A673 (cell line): ENCODE measurements at regions not wholly inside any gene's neighbourhood (a gene's known extent, or its start where the extent isn't known, plus 50 kb on each side); places are given as distances from the start of the nearest gene placed in this dataset.
"Not testable (repeated sequence)": the region's sequence is repeated elsewhere in the genome, so short reads cannot be mapped to it uniquely, and the experiment has no call there.

Experiments
- BruUV-seq: library from RNA; stranded (reverse); fragments of 400-500 nt; replicated peaks from 2 replicates; lab custom pipeline; 2021; lab: Mats Ljungman, UMichigan
- CTCF ChIA-PET: fragments of 300-600 bp; sonication (Branson Sonifier 250); formaldehyde crosslinking; loops from one replicate; lab custom pipeline; 2022; ENCODE audit warnings: antibody characterized with exemption; lab: Charles Lee
- POLR2A ChIA-PET: fragments of 300-600 bp; sonication (Branson Sonifier 250); formaldehyde crosslinking; loops from one replicate; lab custom pipeline; 2022; ENCODE audit warnings: antibody characterized with exemption; ENCODE audit not compliant: low non-redundant PET; lab: Charles Lee
- DNase-seq: peaks from one replicate; pipeline ENCODE4 v3.0.0-alpha.2; 2015; ENCODE audit warnings: low spot score
- H3K27ac ChIP-seq: fragments of 200-600 bp; sonication (generic); 2 replicates; pipeline ENCODE4 v1.5.1; 2016; ENCODE audit warnings: mixed run types, low read depth, mild to moderate bottlenecking, mixed read lengths, antibody characterized with exemption, low read length; ENCODE audit not compliant: poor library complexity, severe bottlenecking
- H3K27me3 ChIP-seq: fragments of 200-600 bp; sonication (generic); replicated peaks from 2 replicates; pipeline ENCODE4 v1.6.1; 2017; ENCODE audit warnings: mixed run types, low read depth, mild to moderate bottlenecking, mixed read lengths, antibody characterized with exemption, low read length; ENCODE audit not compliant: insufficient read depth, poor library complexity
- H3K36me3 ChIP-seq: fragments of 200-600 bp; sonication (generic); 2 replicates; pipeline ENCODE4 v1.6.1; 2016; ENCODE audit warnings: mixed run types, mild to moderate bottlenecking, mixed read lengths, antibody characterized with exemption, low read length; ENCODE audit not compliant: insufficient read depth, poor library complexity, severe bottlenecking
- H3K4me1 ChIP-seq: fragments of 200-600 bp; sonication (generic); 2 replicates; pipeline ENCODE4 v1.6.1; 2017; ENCODE audit warnings: mixed run types, mild to moderate bottlenecking, mixed read lengths, antibody characterized with exemption, low read length; ENCODE audit not compliant: insufficient read depth, poor library complexity, severe bottlenecking
- H3K4me3 ChIP-seq: fragments of 200-600 bp; sonication (generic); 2 replicates; pipeline ENCODE4 v1.5.1; 2016; ENCODE audit warnings: low read depth, mixed run types, mild to moderate bottlenecking, mixed read lengths, low read length; ENCODE audit not compliant: poor library complexity, severe bottlenecking
- H3K9me3 ChIP-seq: fragments of 200-600 bp; sonication (generic); 2 replicates; pipeline ENCODE4 v1.6.1; 2016; ENCODE audit warnings: mixed run types, low read depth, mild to moderate bottlenecking, mixed read lengths, antibody characterized with exemption, low read length; ENCODE audit not compliant: poor library complexity, severe bottlenecking
- EZH2 ChIP-seq: fragments of 200-600 bp; sonication (generic); IDR thresholded peaks from 2 replicates; pipeline ENCODE4 v1.6.1; 2017; ENCODE audit warnings: borderline replicate concordance, low read depth, mild to moderate bottlenecking, mixed read lengths, antibody characterized with exemption, low read length; ENCODE audit not compliant: poor library complexity, severe bottlenecking
- intact Hi-C: fragments of 100-400 bp; cut with micrococcal nuclease; formaldehyde crosslinking; loops from one replicate; pipeline ENCODE4 v1.10.0; 2022; ENCODE audit not compliant: unreplicated experiment
- TF ChIP-seq, protein P1 (sequence below): fragments of 300-800, 200-600 bp; sonication (generic); conservative IDR thresholded peaks from 2 replicates; pipeline ENCODE4 v1.5.1; 2017; ENCODE audit warnings: low read depth, mild to moderate bottlenecking, antibody characterized with exemption, low read length, moderate library complexity, mixed read lengths

DNA sequence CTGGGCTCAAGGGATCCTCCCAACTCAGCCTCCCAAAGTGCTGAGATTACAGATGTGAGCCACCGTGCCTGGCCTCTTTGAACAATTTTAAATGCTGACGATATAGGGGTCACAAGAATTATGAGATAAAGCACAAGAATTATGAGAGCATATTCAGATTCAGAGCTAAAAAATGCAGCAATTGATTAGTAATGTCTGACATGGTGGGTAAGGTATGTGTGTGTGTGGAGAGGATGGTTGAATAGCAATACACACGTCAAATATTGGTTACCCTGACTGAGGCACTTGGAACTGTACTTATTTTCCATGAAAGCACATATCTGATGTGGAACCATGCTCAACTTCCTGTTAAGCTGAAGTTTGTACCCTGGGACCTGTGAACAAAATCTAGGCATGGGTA, 115.6 kb downstream of the EOMES start:
- BruUV-seq, result no TSS peak
- intact Hi-C loops, result no loop called here
- H3K9me3 ChIP-seq, result no peaks in the 10 kb centered on the region
- no peaks in the 10 kb centered on the region for H3K27me3 ChIP-seq
- POLR2A ChIA-PET, result no interaction called here
- H3K4me3 ChIP-seq, result no peak overlapping the region
- H3K27ac ChIP-seq, result no peak overlapping the region
- peaks cover 7% of the 10 kb centered on the region for H3K4me1 ChIP-seq
- CTCF ChIA-PET, result no interaction called here
- H3K36me3 ChIP-seq, result no peaks in the 10 kb centered on the region
- TF ChIP-seq EZH2, result no peak
- TF ChIP-seq, protein P1, sequence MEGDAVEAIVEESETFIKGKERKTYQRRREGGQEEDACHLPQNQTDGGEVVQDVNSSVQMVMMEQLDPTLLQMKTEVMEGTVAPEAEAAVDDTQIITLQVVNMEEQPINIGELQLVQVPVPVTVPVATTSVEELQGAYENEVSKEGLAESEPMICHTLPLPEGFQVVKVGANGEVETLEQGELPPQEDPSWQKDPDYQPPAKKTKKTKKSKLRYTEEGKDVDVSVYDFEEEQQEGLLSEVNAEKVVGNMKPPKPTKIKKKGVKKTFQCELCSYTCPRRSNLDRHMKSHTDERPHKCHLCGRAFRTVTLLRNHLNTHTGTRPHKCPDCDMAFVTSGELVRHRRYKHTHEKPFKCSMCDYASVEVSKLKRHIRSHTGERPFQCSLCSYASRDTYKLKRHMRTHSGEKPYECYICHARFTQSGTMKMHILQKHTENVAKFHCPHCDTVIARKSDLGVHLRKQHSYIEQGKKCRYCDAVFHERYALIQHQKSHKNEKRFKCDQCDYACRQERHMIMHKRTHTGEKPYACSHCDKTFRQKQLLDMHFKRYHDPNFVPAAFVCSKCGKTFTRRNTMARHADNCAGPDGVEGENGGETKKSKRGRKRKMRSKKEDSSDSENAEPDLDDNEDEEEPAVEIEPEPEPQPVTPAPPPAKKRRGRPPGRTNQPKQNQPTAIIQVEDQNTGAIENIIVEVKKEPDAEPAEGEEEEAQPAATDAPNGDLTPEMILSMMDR, result no peak
- no peak for DNase-seq

- intact Hi-C loops, POLR2A ChIA-PET, H3K36me3 ChIP-seq, H3K9me3 ChIP-seq, H3K27ac ChIP-seq, H3K27me3 ChIP-seq, BruUV-seq, H3K4me1 ChIP-seq, CTCF ChIA-PET, H3K4me3 ChIP-seq, DNase-seq: not testable (repeated sequence)
Observed at GRCh38 chr3:27601311-27601710, 117.1 kb upstream of the SLC4A7 start.

GRCh38 chr3:27599741-27600140, 115.6 kb upstream of the SLC4A7 start:
- CTCF ChIA-PET, H3K4me3 ChIP-seq, DNase-seq, H3K4me1 ChIP-seq, H3K27ac ChIP-seq, BruUV-seq, H3K27me3 ChIP-seq, H3K36me3 ChIP-seq, intact Hi-C loops, POLR2A ChIA-PET, H3K9me3 ChIP-seq: not testable (repeated sequence)

- no peak overlapping the region for H3K27ac ChIP-seq
- H3K9me3 ChIP-seq, result no peaks in the 10 kb centered on the region
- H3K4me3 ChIP-seq, result no peak overlapping the region
- no peaks in the 10 kb centered on the region for H3K36me3 ChIP-seq
- peaks cover 2% of the 10 kb centered on the region for H3K4me1 ChIP-seq
- CTCF ChIA-PET, result no interaction called here
- POLR2A ChIA-PET, result no interaction called here
- no peak for DNase-seq
- intact Hi-C loops, result no loop called here
- no peaks in the 10 kb centered on the region for H3K27me3 ChIP-seq
- TF ChIP-seq EZH2, result no peak
- TF ChIP-seq, protein P1, result no peak
- BruUV-seq, result no TSS peak
Observed at GRCh38 chr3:27596921-27597320, 112.7 kb upstream of the SLC4A7 start.
